SK-N-SH treated with all-trans-retinoic acid at 6 μM for 48 hours (cell line): ENCODE measurements at regions not wholly inside any gene's neighbourhood (a gene's known extent, or its start where the extent isn't known, plus 50 kb on each side); places are given as distances from the start of the nearest gene placed in this dataset.

Experiments used
- ATAC-seq: fragments of 200-7000 bp; cut with Tn5 transposase; 3 replicates; pipeline ENCODE4 v1.9.1; 2020; ENCODE audit warnings: mild to moderate bottlenecking, moderate library complexity
- ARNTL ChIP-seq: fragments of 450-650 bp; formaldehyde crosslinking; IDR thresholded peaks from 2 replicates; pipeline ENCODE4 v1.5.0; 2020; ENCODE audit warnings: low read depth, mild to moderate bottlenecking, moderate library complexity, borderline replicate concordance
- BACH2 ChIP-seq: fragments of 250-450 bp; sonication (Bioruptor Pico); IDR thresholded peaks from 2 replicates; pipeline ENCODE4 v1.9.0; 2021; ENCODE audit warnings: mild to moderate bottlenecking, borderline replicate concordance
- CSDC2 ChIP-seq: fragments of 250-450 bp; sonication (Bioruptor Pico); IDR thresholded peaks from 2 replicates; pipeline ENCODE4 v1.5.0; 2020; ENCODE audit warnings: mild to moderate bottlenecking, moderate library complexity
- ESRRG ChIP-seq: fragments of 250-450 bp; sonication (Bioruptor Pico); IDR thresholded peaks from 2 replicates; pipeline ENCODE4 v1.6.1; 2021; ENCODE audit warnings: mild to moderate bottlenecking
- GLIS3 ChIP-seq: fragments of 250-450 bp; sonication (Bioruptor Pico); IDR thresholded peaks from 2 replicates; pipeline ENCODE4 v1.5.0; 2020; ENCODE audit warnings: mild to moderate bottlenecking, moderate library complexity
- OSR1 ChIP-seq: fragments of 250-450 bp; sonication (Bioruptor Pico); IDR thresholded peaks from 2 replicates; pipeline ENCODE4 v1.8.0; 2022; ENCODE audit warnings: moderate library complexity, mild to moderate bottlenecking, inconsistent platforms
- SNAI2 ChIP-seq: fragments of 250-450 bp; sonication (Bioruptor Pico); IDR thresholded peaks from 2 replicates; pipeline ENCODE4 v1.5.0; 2020; ENCODE audit warnings: mild to moderate bottlenecking, moderate library complexity
- TCF4 ChIP-seq: fragments of 250-450 bp; sonication (Bioruptor Pico); IDR thresholded peaks from 2 replicates; pipeline ENCODE4 v1.8.0; 2021; ENCODE audit warnings: mild to moderate bottlenecking, moderate library complexity, borderline replicate concordance
- TOX ChIP-seq: fragments of 250-450 bp; sonication (Bioruptor Pico); IDR thresholded peaks from 2 replicates; pipeline ENCODE4 v1.8.0; 2021; ENCODE audit warnings: mild to moderate bottlenecking, moderate library complexity, borderline replicate concordance
- ZC3H10 ChIP-seq: fragments of 250-450 bp; sonication (Bioruptor Pico); IDR thresholded peaks from 2 replicates; pipeline ENCODE4 v1.5.1; 2021; ENCODE audit warnings: mild to moderate bottlenecking, moderate library complexity
- ZFP30 ChIP-seq: fragments of 450-650 bp; formaldehyde crosslinking; IDR thresholded peaks from 2 replicates; pipeline ENCODE4 v1.5.0; 2022; ENCODE audit warnings: mild to moderate bottlenecking, moderate library complexity
- ZNF565 ChIP-seq: fragments of 450-650 bp; formaldehyde crosslinking; conservative IDR thresholded peaks from 2 replicates; pipeline ENCODE4 v1.5.0; 2020; ENCODE audit warnings: low read depth, mild to moderate bottlenecking, moderate library complexity
- ZNF70 ChIP-seq: fragments of 450-650 bp; formaldehyde crosslinking; IDR thresholded peaks from 2 replicates; pipeline ENCODE4 v1.5.0; 2020; ENCODE audit warnings: mild to moderate bottlenecking, moderate library complexity
- ZNF8 ChIP-seq: fragments of 450-650 bp; formaldehyde crosslinking; IDR thresholded peaks from 2 replicates; pipeline ENCODE4 v1.5.0; 2020; ENCODE audit warnings: mild to moderate bottlenecking, moderate library complexity
- TF ChIP-seq, protein P1 (sequence below): fragments of 250-450 bp; sonication (Bioruptor Pico); IDR thresholded peaks from 2 replicates; pipeline ENCODE4 v1.8.0; 2021; ENCODE audit warnings: low read depth, mild to moderate bottlenecking, moderate library complexity, borderline replicate concordance
- TF ChIP-seq, protein P2 (sequence below): fragments of 250-450 bp; sonication (Bioruptor Pico); IDR thresholded peaks from 2 replicates; pipeline ENCODE4 v1.8.0; 2020; ENCODE audit warnings: mild to moderate bottlenecking, moderate library complexity, borderline replicate concordance
- TF ChIP-seq, protein P3 (sequence below): fragments of 250-450 bp; sonication (Bioruptor Pico); IDR thresholded peaks from 2 replicates; pipeline ENCODE4 v1.5.1; 2020; ENCODE audit warnings: low read depth, mild to moderate bottlenecking, moderate library complexity
- TF ChIP-seq, protein P4 (sequence below): fragments of 250-450 bp; sonication (Bioruptor Pico); IDR thresholded peaks from 2 replicates; pipeline ENCODE4 v1.5.0; 2020; ENCODE audit warnings: mild to moderate bottlenecking, moderate library complexity
- TF ChIP-seq, protein P5 (sequence below): fragments of 250-450 bp; sonication (Bioruptor Pico); IDR thresholded peaks from 2 replicates; pipeline ENCODE4 v1.5.1; 2021; ENCODE audit warnings: mild to moderate bottlenecking, moderate library complexity

DNA sequence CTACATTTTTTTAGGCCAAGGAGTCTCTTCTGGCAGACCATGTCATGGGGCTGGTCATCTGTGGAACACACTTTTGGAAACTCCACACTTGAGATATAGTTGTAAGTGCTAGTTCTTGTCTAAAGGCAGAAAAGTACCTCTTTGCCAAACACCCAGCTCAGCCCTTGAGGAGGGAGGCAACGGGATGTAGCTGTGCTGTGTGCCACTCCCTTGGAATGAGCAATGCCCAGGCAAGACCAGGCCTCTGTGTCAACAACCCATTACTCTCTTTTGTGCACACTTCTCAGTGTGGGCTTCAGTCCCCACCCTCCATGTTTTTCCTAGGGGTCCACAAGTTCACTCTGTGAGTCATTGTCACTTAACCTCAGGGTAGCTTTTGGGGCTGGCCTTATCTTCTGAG, 528.3 kb upstream of the CFAP20DC start:
- TF ChIP-seq ZFP30 (CRISPR knock-in tag) (no peak), ARNTL (CRISPR knock-in tag) (no peak), SNAI2 (CRISPR knock-in tag) (no peak), CSDC2 (CRISPR knock-in tag) (no peak), ESRRG (CRISPR knock-in tag) (no peak), GLIS3 (CRISPR knock-in tag) (no peak), ZNF8 (CRISPR knock-in tag) (no peak), OSR1 (CRISPR knock-in tag) (no peak)
- TF ChIP-seq, protein P1, sequence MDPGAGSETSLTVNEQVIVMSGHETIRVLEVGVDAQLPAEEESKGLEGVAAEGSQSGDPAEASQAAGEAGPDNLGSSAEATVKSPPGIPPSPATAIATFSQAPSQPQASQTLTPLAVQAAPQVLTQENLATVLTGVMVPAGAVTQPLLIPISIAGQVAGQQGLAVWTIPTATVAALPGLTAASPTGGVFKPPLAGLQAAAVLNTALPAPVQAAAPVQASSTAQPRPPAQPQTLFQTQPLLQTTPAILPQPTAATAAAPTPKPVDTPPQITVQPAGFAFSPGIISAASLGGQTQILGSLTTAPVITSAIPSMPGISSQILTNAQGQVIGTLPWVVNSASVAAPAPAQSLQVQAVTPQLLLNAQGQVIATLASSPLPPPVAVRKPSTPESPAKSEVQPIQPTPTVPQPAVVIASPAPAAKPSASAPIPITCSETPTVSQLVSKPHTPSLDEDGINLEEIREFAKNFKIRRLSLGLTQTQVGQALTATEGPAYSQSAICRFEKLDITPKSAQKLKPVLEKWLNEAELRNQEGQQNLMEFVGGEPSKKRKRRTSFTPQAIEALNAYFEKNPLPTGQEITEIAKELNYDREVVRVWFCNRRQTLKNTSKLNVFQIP (CRISPR knock-in tag) = no peak
- TF ChIP-seq, protein P2, sequence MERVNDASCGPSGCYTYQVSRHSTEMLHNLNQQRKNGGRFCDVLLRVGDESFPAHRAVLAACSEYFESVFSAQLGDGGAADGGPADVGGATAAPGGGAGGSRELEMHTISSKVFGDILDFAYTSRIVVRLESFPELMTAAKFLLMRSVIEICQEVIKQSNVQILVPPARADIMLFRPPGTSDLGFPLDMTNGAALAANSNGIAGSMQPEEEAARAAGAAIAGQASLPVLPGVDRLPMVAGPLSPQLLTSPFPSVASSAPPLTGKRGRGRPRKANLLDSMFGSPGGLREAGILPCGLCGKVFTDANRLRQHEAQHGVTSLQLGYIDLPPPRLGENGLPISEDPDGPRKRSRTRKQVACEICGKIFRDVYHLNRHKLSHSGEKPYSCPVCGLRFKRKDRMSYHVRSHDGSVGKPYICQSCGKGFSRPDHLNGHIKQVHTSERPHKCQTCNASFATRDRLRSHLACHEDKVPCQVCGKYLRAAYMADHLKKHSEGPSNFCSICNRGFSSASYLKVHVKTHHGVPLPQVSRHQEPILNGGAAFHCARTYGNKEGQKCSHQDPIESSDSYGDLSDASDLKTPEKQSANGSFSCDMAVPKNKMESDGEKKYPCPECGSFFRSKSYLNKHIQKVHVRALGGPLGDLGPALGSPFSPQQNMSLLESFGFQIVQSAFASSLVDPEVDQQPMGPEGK (CRISPR knock-in tag) = no peak
- TF ChIP-seq, protein P3, sequence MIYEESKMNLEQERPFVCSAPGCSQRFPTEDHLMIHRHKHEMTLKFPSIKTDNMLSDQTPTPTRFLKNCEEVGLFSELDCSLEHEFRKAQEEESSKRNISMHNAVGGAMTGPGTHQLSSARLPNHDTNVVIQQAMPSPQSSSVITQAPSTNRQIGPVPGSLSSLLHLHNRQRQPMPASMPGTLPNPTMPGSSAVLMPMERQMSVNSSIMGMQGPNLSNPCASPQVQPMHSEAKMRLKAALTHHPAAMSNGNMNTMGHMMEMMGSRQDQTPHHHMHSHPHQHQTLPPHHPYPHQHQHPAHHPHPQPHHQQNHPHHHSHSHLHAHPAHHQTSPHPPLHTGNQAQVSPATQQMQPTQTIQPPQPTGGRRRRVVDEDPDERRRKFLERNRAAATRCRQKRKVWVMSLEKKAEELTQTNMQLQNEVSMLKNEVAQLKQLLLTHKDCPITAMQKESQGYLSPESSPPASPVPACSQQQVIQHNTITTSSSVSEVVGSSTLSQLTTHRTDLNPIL (CRISPR knock-in tag) = no peak
- TF ChIP-seq, protein P4, sequence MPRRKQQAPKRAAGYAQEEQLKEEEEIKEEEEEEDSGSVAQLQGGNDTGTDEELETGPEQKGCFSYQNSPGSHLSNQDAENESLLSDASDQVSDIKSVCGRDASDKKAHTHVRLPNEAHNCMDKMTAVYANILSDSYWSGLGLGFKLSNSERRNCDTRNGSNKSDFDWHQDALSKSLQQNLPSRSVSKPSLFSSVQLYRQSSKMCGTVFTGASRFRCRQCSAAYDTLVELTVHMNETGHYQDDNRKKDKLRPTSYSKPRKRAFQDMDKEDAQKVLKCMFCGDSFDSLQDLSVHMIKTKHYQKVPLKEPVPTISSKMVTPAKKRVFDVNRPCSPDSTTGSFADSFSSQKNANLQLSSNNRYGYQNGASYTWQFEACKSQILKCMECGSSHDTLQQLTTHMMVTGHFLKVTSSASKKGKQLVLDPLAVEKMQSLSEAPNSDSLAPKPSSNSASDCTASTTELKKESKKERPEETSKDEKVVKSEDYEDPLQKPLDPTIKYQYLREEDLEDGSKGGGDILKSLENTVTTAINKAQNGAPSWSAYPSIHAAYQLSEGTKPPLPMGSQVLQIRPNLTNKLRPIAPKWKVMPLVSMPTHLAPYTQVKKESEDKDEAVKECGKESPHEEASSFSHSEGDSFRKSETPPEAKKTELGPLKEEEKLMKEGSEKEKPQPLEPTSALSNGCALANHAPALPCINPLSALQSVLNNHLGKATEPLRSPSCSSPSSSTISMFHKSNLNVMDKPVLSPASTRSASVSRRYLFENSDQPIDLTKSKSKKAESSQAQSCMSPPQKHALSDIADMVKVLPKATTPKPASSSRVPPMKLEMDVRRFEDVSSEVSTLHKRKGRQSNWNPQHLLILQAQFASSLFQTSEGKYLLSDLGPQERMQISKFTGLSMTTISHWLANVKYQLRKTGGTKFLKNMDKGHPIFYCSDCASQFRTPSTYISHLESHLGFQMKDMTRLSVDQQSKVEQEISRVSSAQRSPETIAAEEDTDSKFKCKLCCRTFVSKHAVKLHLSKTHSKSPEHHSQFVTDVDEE (CRISPR knock-in tag) = no peak
- no peak for ATAC-seq

DNA sequence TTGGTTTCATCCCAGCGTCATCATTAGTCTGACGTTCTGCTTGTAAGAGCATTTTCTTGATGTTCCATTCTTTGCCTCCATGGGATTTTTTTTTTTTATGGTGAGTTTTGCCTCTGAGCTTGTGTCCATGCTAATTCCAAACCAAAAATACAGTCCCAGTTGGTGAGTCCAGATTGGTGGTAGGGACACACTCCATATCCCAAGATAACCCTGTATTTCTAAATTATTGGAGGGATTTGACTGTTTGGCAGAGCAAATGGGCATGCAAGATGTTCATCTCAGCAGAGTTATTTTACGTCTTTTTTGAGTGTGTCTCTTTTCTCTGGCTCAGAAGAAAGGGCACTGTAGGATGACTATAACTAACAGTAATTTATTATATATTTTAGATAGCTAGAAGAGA, 526.8 kb upstream of the CFAP20DC start:
- no peak for ATAC-seq
- TF ChIP-seq, protein P4 (CRISPR knock-in tag) = no peak
- no peak for TF ChIP-seq SNAI2 (CRISPR knock-in tag)
- TF ChIP-seq OSR1 (CRISPR knock-in tag) = no peak
- no peak for TF ChIP-seq ARNTL (CRISPR knock-in tag)
- no peak for TF ChIP-seq TCF4 (CRISPR knock-in tag)

DNA sequence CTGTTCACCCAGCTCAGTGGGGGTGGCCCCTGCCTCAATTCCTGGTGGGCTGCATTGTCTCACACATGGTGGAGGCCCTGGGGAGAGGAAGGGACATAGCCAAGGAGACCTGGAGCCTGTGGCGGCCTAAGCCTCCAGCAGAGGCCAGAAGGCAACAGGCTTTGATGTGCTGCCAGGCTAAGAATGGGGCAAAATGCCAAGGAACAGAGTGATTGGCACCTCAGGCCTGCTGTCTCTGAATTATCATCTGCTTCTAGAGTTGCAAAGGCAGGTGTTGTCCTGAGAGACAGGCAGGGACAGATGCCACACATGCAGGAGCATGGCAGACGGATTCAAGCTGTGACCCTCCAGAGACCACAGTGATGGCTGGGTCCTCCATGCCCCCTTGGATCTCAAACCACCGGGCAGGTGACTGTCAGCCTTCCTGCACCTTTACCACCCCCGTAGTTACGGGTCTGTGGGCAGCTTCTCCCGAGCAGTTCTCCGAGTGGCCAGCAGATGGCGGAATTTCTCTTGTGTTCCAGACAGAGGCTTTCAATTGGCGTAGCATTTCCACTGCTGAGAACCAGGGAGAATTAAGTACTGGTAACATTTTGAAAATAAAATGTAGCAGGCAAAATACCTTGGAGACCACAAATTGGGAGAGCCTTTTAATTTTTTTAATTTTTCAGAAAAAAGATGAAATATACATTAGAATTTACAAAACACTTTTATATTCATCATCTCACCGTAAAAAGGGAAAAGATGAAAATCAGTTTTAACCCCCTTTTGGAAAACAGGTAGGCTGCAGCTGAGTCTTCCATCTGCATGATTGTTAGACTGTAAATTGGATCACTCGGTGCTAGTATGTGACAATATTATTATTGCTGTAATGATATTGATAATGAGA, 525.5 kb upstream of the CFAP20DC start:
- peak; percentile 96 for ATAC-seq
- TF ChIP-seq ZNF8 (CRISPR knock-in tag) = no peak
- TF ChIP-seq SNAI2 (CRISPR knock-in tag) = no peak
- no peak for TF ChIP-seq BACH2 (CRISPR knock-in tag)
- TF ChIP-seq TOX = no peak
- TF ChIP-seq ZC3H10 = no peak
- TF ChIP-seq ZFP30 (CRISPR knock-in tag) = no peak
- TF ChIP-seq ARNTL (CRISPR knock-in tag) = no peak
- TF ChIP-seq ZNF70 (CRISPR knock-in tag) = no peak
- TF ChIP-seq, protein P2 (CRISPR knock-in tag) = no peak
- TF ChIP-seq CSDC2 (CRISPR knock-in tag) = no peak
- TF ChIP-seq OSR1 (CRISPR knock-in tag) = no peak
- TF ChIP-seq, protein P5, sequence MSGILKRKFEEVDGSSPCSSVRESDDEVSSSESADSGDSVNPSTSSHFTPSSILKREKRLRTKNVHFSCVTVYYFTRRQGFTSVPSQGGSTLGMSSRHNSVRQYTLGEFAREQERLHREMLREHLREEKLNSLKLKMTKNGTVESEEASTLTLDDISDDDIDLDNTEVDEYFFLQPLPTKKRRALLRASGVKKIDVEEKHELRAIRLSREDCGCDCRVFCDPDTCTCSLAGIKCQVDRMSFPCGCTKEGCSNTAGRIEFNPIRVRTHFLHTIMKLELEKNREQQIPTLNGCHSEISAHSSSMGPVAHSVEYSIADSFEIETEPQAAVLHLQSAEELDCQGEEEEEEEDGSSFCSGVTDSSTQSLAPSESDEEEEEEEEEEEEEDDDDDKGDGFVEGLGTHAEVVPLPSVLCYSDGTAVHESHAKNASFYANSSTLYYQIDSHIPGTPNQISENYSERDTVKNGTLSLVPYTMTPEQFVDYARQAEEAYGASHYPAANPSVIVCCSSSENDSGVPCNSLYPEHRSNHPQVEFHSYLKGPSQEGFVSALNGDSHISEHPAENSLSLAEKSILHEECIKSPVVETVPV (CRISPR knock-in tag) = no peak
- no peak for TF ChIP-seq ZNF565
- TF ChIP-seq, protein P3 (CRISPR knock-in tag) = no peak
